PC-3 (cell line): ENCODE measurements at regions not wholly inside any gene's neighbourhood (a gene's known extent, or its start where the extent isn't known, plus 50 kb on each side); places are given as distances from the start of the nearest gene placed in this dataset.

Source experiments
- ATAC-seq: fragments of 200-7000 bp; cut with Tn5 transposase; 2 replicates; pipeline ENCODE4 v1.9.1; 2020; ENCODE audit warnings: mild to moderate bottlenecking, moderate library complexity
- BruUV-seq: library from RNA; stranded (reverse); fragments of 400-500 nt; replicated peaks from 2 replicates; lab custom pipeline; 2021; lab: Mats Ljungman, UMichigan
- CTCF ChIA-PET: fragments of 300-600 bp; sonication (Branson Sonifier 250); formaldehyde crosslinking; loops from one replicate; lab custom pipeline; 2022; ENCODE audit warnings: antibody characterized with exemption; lab: Charles Lee
- POLR2A ChIA-PET: fragments of 300-600 bp; sonication (Branson Sonifier 250); formaldehyde crosslinking; loops from one replicate; lab custom pipeline; 2022; ENCODE audit warnings: antibody characterized with exemption; ENCODE audit not compliant: unreplicated experiment; lab: Charles Lee
- DNase-seq: peaks from one replicate; pipeline ENCODE4 v3.0.0-alpha.2; 2015
- H2AFZ ChIP-seq: fragments of 300-600 bp; sonication (generic); 2 replicates; pipeline ENCODE4 v1.6.0; 2016; ENCODE audit warnings: antibody characterized with exemption, low read length
- H3F3A ChIP-seq: fragments of 300-600 bp; sonication (generic); one replicate; pipeline ENCODE4 v1.6.0; 2017; ENCODE audit warnings: antibody characterized with exemption, low read length, control low read depth, mild to moderate bottlenecking; ENCODE audit not compliant: unreplicated experiment
- H3K27ac ChIP-seq: fragments of 300-600 bp; sonication (generic); 2 replicates; pipeline ENCODE4 v1.5.1; 2016; ENCODE audit warnings: mild to moderate bottlenecking, low read length
- H3K27me3 ChIP-seq: fragments of 300-600 bp; sonication (generic); 2 replicates; pipeline ENCODE4 v1.6.1; 2016; ENCODE audit warnings: low read length, mixed read lengths
- H3K36me3 ChIP-seq: fragments of 300-600 bp; sonication (generic); 2 replicates; pipeline ENCODE4 v1.6.1; 2016; ENCODE audit warnings: low read depth, mixed run types, low read length, mixed read lengths
- H3K4me1 ChIP-seq: fragments of 300-600 bp; sonication (generic); 2 replicates; pipeline ENCODE4 v1.5.1; 2016; ENCODE audit warnings: low read length; ENCODE audit not compliant: insufficient read depth
- H3K4me2 ChIP-seq: fragments of 300-600 bp; sonication (generic); 2 replicates; pipeline ENCODE4 v1.6.0; 2016; ENCODE audit warnings: low read length
- H3K4me3 ChIP-seq: fragments of 300-600 bp; sonication (generic); 2 replicates; pipeline ENCODE4 v1.5.1; 2016; ENCODE audit warnings: mild to moderate bottlenecking, low read length, mixed read lengths
- H3K79me2 ChIP-seq: fragments of 300-600 bp; sonication (generic); 2 replicates; pipeline ENCODE4 v1.6.1; 2017; ENCODE audit warnings: low read length, mixed read lengths
- H3K9ac ChIP-seq: fragments of 300-600 bp; sonication (generic); 2 replicates; pipeline ENCODE4 v1.6.0; 2016; ENCODE audit warnings: mild to moderate bottlenecking, low read length
- H3K9me2 ChIP-seq: fragments of 300-600 bp; sonication (generic); replicated peaks from 2 replicates; pipeline ENCODE4 v1.6.1; 2016; ENCODE audit warnings: mixed run types, low read length, mixed read lengths
- H3K9me3 ChIP-seq: fragments of 300-600 bp; sonication (generic); 2 replicates; pipeline ENCODE4 v1.6.1; 2016; ENCODE audit warnings: low read length, mixed read lengths
- H4K20me1 ChIP-seq: fragments of 300-600 bp; sonication (generic); 2 replicates; pipeline ENCODE4 v1.6.1; 2016; ENCODE audit warnings: low read length, mixed read lengths
- CTCF ChIP-seq: fragments of 300-600 bp; sonication (generic); conservative IDR thresholded peaks from 2 replicates; pipeline ENCODE4 v1.5.1; 2017; ENCODE audit warnings: antibody characterized with exemption, low read depth, mild to moderate bottlenecking, low read length
- EZH2 ChIP-seq: fragments of 300-600 bp; sonication (generic); IDR thresholded peaks from one replicate; pipeline ENCODE4 v1.6.1; 2017; ENCODE audit warnings: antibody characterized with exemption, mild to moderate bottlenecking, low read length; ENCODE audit not compliant: unreplicated experiment
- EZH2phosphoT487 ChIP-seq: fragments of 300-600 bp; sonication (generic); IDR thresholded peaks from 2 replicates; pipeline ENCODE4 v1.6.1; 2018; ENCODE audit warnings: mild to moderate bottlenecking, antibody characterized with exemption, low read length, borderline replicate concordance
- intact Hi-C: fragments of 100-400 bp; cut with micrococcal nuclease; formaldehyde crosslinking; loops from 2 replicates; pipeline ENCODE4 v1.9.0; 2023

- intact Hi-C loops: no loop called here
- H4K20me1 ChIP-seq: no peaks in the 10 kb centered on the region
- no peaks in the 10 kb centered on the region for H3K9me3 ChIP-seq
- DNase-seq (no peak), ATAC-seq (no peak)
- H3K79me2 ChIP-seq: no peaks in the 10 kb centered on the region
- no peaks in the 10 kb centered on the region for H3K9me2 ChIP-seq
- ChIA-PET CTCF (no interaction called here), POLR2A (no interaction called here)
- no peak overlapping the region for H2AFZ ChIP-seq
- no peak overlapping the region for H3K27ac ChIP-seq
- no peaks in the 10 kb centered on the region for H3K27me3 ChIP-seq
- no peak for TF ChIP-seq CTCF
- TF ChIP-seq EZH2phosphoT487: no peak
- TF ChIP-seq EZH2: no peak
- no peak overlapping the region for H3K9ac ChIP-seq
- H3K4me3 ChIP-seq: no peak overlapping the region
- BruUV-seq: no TSS peak
- H3K4me1 ChIP-seq: no peaks in the 10 kb centered on the region
- H3K4me2 ChIP-seq: no peak overlapping the region
- H3K36me3 ChIP-seq: no peaks in the 10 kb centered on the region
- H3F3A ChIP-seq: no peaks in the 10 kb centered on the region
Observed at GRCh38 chr6:78390066-78390465, 477.3 kb upstream of the IRAK1BP1 start.

GRCh38 chr6:78397499-78397898 lies 469.9 kb upstream of the IRAK1BP1 start:
- TF ChIP-seq EZH2phosphoT487: no peak
- Histone ChIP-seq H3K79me2 (no peaks in the 10 kb centered on the region), H3K4me2 (no peak overlapping the region), H4K20me1 (no peaks in the 10 kb centered on the region), H3F3A (no peaks in the 10 kb centered on the region), H3K36me3 (no peaks in the 10 kb centered on the region), H2AFZ (no peak overlapping the region), H3K9ac (no peak overlapping the region), H3K9me3 (no peaks in the 10 kb centered on the region), H3K4me1 (no peaks in the 10 kb centered on the region), H3K27ac (no peak overlapping the region), H3K9me2 (no peaks in the 10 kb centered on the region), H3K27me3 (no peaks in the 10 kb centered on the region), H3K4me3 (no peak overlapping the region)
- intact Hi-C loops: no loop called here
- ChIA-PET CTCF (no interaction called here), POLR2A (no interaction called here)
- DNase-seq: no peak
- no TSS peak for BruUV-seq
- no peak for ATAC-seq

GRCh38 chr6:78398292-78398691 lies 469.1 kb upstream of the IRAK1BP1 start:
- H3K9me3 ChIP-seq: no peaks in the 10 kb centered on the region
- no peaks in the 10 kb centered on the region for H3K27me3 ChIP-seq
- intact Hi-C loops: no loop called here
- no peaks in the 10 kb centered on the region for H4K20me1 ChIP-seq
- ChIA-PET POLR2A (no interaction called here), CTCF (no interaction called here)
- H3K79me2 ChIP-seq: no peaks in the 10 kb centered on the region
- no peaks in the 10 kb centered on the region for H3K4me1 ChIP-seq
- no peak overlapping the region for H3K4me2 ChIP-seq
- no peak overlapping the region for H3K27ac ChIP-seq
- no peaks in the 10 kb centered on the region for H3K9me2 ChIP-seq
- DNase-seq (no peak), ATAC-seq (no peak)
- BruUV-seq: no TSS peak
- no peaks in the 10 kb centered on the region for H3K36me3 ChIP-seq
- no peak overlapping the region for H2AFZ ChIP-seq
- H3K9ac ChIP-seq: no peak overlapping the region
- no peak overlapping the region for H3K4me3 ChIP-seq
- H3F3A ChIP-seq: no peaks in the 10 kb centered on the region
- no peak for TF ChIP-seq EZH2
- TF ChIP-seq CTCF: no peak
- TF ChIP-seq EZH2phosphoT487: no peak
